ENCODE measurements at regions not wholly inside any gene's neighbourhood (a gene's known extent, or its start where the extent isn't known, plus 50 kb on each side); places are given as distances from the start of the nearest gene placed in this dataset.

GRCh38 chr5:117463881-117464570 is 889.4 kb upstream of the SEMA6A start (continued):
- TF ChIP-seq SMAD5 (IDR thresholded peaks at IDR 0.05; ENCODE audit: low read depth), result no peak
- no peak for TF ChIP-seq GABPA (IDR thresholded peaks at IDR 0.05; ENCODE audit: low read depth)
- no peak for TF ChIP-seq ZNF622 (IDR thresholded peaks at IDR 0.05)
- TF ChIP-seq NBN (IDR thresholded peaks at IDR 0.05), result no peak
- no peak for TF ChIP-seq YBX1 (IDR thresholded peaks at IDR 0.05)
- TF ChIP-seq POLR2AphosphoS5 (IDR thresholded peaks at IDR 0.05; ENCODE audit: low read length), result no peak
- no peak for TF ChIP-seq ZSCAN29 (IDR thresholded peaks at IDR 0.05)
- TF ChIP-seq, protein P1, sequence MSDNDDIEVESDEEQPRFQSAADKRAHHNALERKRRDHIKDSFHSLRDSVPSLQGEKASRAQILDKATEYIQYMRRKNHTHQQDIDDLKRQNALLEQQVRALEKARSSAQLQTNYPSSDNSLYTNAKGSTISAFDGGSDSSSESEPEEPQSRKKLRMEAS (IDR thresholded peaks at IDR 0.05; ENCODE audit: low read depth, low read length), result no peak

DNA sequence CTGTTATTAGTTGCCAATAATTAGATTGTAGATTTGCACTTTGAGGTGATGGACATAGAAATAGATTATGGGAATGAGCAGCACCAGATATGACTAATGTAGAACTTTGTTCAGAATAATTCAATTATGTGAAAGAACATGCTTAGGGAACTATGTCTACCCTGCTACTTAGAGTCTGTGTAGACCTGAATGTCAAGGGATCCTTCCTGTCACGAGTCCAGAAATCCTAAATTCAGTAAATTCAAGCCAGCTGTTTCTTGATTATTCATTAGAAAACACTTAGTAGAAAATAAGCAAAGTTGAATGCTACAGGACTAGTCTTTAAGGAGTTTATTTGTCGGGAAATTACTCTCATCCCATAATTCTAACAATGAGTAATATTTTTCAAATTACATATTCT is 887.3 kb upstream of the SEMA6A start:
- RAD21 ChIA-PET (ENCODE audit: unreplicated experiment), result no interaction called here
- H3K27me3 ChIP-seq (replicated peaks in 1 of 2; ENCODE audit: control insufficient read depth in 2 of 2, insufficient read depth in 2 of 2, low read length in 1 of 2), result no peaks in the 10 kb centered on the region
- no TSS peak for BruUV-seq (replicated peaks)

More for the DNA sequence above, 887.3 kb upstream of the SEMA6A start:
- Histone ChIP-seq H3K4me3 (no peak overlapping the region), H4K20me1 (ENCODE audit: control insufficient read depth, insufficient read depth) (no peaks in the 10 kb centered on the region), H3K79me2 (ENCODE audit: control insufficient read depth, insufficient read depth, low read length) (no peaks in the 10 kb centered on the region), H3K27ac (ENCODE audit: control insufficient read depth, insufficient read depth) (no peak overlapping the region), H3K9ac (ENCODE audit: control insufficient read depth, insufficient read depth, low read length) (no peak overlapping the region), H3K4me2 (ENCODE audit: control insufficient read depth, insufficient read depth) (no peak overlapping the region), H3K4me1 (ENCODE audit: control insufficient read depth, insufficient read depth, low read length) (no peaks in the 10 kb centered on the region), H3K9me3 (replicated peaks; ENCODE audit: control insufficient read depth, insufficient read depth, low read length) (no peaks in the 10 kb centered on the region), H3K36me3 (ENCODE audit: control insufficient read depth in 2 of 2, insufficient read depth in 2 of 2, low read length in 1 of 2) (no peaks in the 10 kb centered on the region), H2AFZ (ENCODE audit: control insufficient read depth, low read depth, low read length) (no peak overlapping the region)
- TF ChIP-seq BMI1 (IDR thresholded peaks at IDR 0.05; ENCODE audit: borderline replicate concordance), result no peak
- TF ChIP-seq YBX1 (IDR thresholded peaks at IDR 0.05), result no peak
- DNase-seq (ENCODE audit: low read depth, low spot score), result no peak
- FAIRE-seq, result no peak
- ChIA-PET SMC1A (ENCODE audit: uncharacterized antibody, unreplicated experiment) (no interaction called here), CTCF (no interaction called here), POLR2A (no interaction called here)
- in situ Hi-C loops (cut with MboI), result loop anchor here (25.0 kb wide), 1 partner anchor 1150 kb away; no protein-coding TSS in a partner anchor
- ATAC-seq, result no peak
- WGBS (ENCODE audit: insufficient coverage, insufficient replicate concordance, low lambda C conversion rate, missing lambda C conversion rate), result 0% methylated on average over 2 of the region's 2 CpGs
- intact Hi-C loops (cut with micrococcal nuclease; ENCODE audit: unreplicated experiment), result no loop called here

Measured in GM12878 (cell line).